ENCODE measurements at regions not wholly inside any gene's neighbourhood (a gene's known extent, or its start where the extent isn't known, plus 50 kb on each side); places are given as distances from the start of the nearest gene placed in this dataset.
"Not testable (repeated sequence)": the region's sequence is repeated elsewhere in the genome, so short reads cannot be mapped to it uniquely, and the experiment has no call there.

DNA sequence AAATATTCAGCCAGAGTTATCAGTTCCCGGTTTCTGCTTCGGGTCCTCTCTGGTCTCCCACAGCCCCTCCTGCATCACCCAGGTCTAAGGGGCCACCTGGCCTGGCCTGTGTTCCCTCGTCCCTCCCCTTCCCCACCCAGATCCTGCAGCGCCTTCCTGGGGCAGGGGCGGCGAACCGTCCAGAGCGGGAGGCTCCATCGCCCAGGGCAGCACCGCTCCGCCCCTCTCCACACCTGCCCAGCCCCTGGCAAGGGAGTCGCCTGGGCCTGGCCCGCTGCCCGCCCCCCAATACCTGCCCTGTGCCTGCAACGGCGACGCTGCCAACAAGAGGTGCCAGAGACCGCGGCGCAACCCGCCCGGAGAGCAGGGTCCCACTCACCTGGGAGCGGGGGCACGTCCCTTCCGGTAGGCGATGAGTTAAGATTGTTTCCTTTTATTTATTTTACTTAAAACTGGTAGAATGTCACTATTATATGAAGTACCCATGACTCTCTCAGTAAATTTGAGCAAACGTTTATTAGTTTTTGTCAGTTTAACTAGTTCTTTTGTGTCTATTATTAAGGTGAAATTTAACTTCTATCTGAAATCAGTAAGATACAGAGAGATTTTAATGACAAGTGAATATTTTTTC lies 1641.1 kb downstream of the SPATA31A7 start:
- not testable (repeated sequence) for DNase-seq (ENCODE audit: low read depth); H3K4me3 ChIP-seq (ENCODE audit: low read depth, low read length)

DNA sequence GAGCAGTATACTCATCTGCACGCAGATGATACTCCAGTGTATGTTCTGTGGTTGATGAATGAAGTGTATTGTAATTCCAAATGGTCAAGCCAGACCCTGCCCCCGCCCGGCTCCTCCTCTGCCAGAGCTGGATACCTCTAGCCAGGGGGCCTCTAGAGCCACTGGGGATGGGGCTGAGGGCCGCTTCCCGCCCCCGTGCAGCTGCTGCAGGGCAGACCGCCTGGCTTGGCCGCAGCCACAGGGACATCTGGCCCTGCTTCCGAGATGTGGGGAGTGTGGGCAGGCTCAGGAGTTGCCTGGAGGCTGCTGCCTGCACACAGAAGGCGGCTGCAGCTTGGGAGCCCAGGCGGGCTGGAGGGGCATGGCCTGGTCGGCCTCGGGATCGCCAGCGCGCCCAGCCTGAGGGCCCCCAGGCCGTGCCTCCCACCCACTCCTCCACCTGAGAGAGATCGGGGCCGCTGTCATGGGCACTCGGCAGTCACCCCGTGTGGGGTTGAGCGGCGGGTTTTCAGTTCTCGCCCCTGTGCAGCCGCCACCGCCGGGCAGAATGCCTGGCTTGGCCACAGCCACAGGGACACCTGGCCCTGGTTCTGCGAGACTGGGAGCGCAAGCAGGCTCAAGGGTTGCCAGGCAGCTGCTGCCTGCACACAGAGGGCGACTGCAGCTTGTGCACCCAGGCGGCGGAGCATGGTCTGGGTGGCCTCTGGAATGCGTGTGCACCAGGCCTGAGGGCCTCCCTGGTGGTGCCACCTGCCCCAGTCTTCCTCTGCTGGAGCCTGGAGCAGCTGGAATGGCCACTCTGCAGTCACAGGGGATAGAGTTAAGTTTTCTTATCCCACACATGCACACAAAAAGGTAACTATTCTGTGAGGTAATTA lies 1643.7 kb downstream of the SPATA31A7 start:
- DNase-seq (ENCODE audit: low read depth): not testable (repeated sequence)

GRCh38 chr9:62837254-62837911 lies 1647.5 kb downstream of the SPATA31A7 start:
- DNase-seq (ENCODE audit: low read depth): not testable (repeated sequence)
- peak overlapping the region; percentile 18 for H3K4me3 ChIP-seq (ENCODE audit: low read depth, low read length)

More for the DNA sequence above, 1643.7 kb downstream of the SPATA31A7 start:
- not testable (repeated sequence) for H3K4me3 ChIP-seq (ENCODE audit: low read depth, low read length)

DNA sequence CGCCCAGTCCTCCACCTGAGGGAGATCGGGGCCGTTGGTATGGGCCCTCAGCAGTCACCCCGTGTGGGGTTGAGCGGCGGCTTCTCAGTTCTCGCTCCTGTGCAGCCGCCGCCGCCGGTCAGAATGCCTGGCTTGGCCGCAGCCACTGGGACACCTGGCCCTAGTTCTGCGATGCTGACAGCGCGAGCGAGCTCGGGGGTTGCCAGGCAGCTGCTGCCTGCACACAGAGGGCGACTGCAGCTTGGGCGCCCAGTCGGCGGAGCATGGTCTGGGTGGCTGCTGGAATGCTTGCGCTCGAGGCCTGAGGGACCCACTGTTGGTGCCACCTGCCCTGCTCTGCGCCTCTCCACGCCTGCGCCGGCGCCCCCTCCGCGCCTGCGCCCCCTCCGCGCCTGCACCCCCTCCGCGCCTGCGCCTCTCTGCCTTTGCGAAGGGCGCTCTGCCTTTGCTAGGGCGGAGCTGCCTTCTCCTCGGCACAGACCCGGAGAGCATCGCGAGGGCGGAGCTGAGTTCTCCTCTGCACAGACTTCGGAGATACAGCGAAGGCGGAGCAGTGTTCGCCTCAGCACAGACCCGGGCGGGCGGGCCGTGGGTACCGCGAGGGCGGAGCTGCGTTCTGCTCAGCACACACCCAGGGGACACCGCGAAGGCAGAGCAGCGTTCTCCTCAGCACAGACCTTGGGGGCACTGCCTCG lies 1648.3 kb downstream of the SPATA31A7 start:
- peak overlapping the region; percentile 44 for H3K4me3 ChIP-seq (ENCODE audit: low read depth, low read length)

DNA sequence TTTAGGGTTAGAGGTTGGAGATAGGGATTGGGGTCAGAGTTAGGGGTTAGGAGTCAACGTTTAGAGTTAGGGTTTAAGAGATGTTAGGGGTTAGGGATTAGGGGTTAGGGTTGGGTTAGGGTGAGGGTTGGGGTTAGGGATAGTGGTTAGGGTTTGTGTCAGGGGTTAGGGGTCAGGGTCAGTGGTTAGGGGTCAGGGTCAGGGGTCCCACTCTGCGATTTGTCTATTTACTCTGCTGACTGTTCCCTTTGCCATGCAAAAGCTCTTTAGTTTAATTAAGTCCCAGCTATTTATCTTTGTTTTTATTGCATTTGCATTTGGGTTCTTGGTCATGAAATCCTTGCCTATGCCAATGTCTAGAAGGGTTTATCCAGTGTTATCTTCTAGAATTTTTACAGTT lies 1649.3 kb downstream of the SPATA31A7 start:
- not testable (repeated sequence) for DNase-seq (ENCODE audit: low read depth); H3K4me3 ChIP-seq (ENCODE audit: low read depth, low read length)

More for the DNA sequence above, 1648.3 kb downstream of the SPATA31A7 start:
- DNase-seq (ENCODE audit: low read depth): not testable (repeated sequence)

- H3K4me3 ChIP-seq (ENCODE audit: low read depth, low read length); DNase-seq (ENCODE audit: low read depth): not testable (repeated sequence)
Observed at GRCh38 chr9:62843145-62843544, 1653.3 kb downstream of the SPATA31A7 start.

- not testable (repeated sequence) for DNase-seq (ENCODE audit: low read depth); H3K4me3 ChIP-seq (ENCODE audit: low read depth, low read length)
Observed at GRCh38 chr9:62843706-62844290, 1654.0 kb downstream of the SPATA31A7 start.

DNA sequence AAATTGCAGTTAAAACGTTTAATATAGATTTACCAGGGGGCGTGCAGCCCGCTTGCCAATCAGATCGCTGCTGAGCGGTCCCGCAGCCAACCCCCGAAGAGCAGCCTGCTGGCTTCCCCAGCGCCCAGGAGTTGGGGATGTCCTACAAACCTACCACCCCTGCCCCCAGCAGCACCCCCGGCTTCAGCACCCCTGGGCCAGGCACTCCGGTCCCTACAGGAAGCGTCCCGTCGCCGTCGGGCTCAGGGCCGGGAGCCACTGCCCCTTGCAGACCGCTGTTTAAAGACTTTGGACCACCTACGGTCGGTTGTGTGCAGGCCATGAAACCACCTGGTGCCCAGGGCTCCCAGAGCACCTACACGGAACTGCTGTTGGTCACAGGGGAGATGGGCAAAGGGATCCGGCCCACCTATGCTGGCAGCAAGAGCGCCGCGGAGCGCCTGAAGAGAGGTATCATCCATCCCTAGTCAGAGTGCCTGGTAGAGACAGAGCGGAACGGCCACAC lies 1654.9 kb downstream of the SPATA31A7 start:
- DNase-seq (ENCODE audit: low read depth); H3K4me3 ChIP-seq (ENCODE audit: low read depth, low read length): not testable (repeated sequence)

DNA sequence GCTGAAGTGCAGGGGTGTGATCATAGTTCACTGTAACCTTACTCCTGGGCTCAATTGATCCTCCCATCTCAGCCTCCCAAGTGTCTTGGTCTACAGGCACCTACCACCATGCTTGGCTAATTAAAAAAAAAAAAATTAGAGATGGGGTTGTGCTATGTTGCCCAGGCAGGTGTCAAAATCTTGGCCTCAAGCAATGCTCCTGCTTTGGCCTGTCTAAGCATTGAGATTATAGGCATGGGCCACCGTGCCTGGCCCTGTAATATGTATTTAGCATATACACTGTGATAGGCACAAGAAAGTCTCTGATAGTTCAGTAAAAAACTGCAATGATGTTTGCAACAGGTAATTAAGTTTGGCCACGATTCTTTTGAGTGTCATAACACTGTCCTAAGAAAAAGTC lies 1658.4 kb downstream of the SPATA31A7 start:
- not testable (repeated sequence) for DNase-seq (ENCODE audit: low read depth); H3K4me3 ChIP-seq (ENCODE audit: low read depth, low read length)

DNA sequence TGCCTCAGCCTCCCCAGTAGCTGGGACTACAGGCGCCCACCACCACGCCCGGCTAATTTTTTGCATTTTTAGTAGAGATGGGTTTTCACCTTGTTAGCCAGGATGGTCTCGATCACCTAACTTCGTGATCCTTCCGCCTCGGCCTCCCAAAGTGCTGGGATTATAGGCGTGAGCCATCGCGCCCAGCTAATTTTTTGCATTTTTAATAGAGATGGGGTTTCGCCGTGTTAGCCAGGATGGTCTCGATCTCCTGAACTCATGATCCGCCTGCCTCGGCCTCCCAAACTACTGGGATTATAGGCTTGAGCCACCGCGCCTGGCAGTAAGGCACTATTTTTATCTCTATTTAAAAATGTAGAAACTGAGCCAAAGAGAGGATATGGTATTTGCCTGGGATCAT lies 1660.2 kb downstream of the SPATA31A7 start:
- H3K4me3 ChIP-seq (ENCODE audit: low read depth, low read length); DNase-seq (ENCODE audit: low read depth): not testable (repeated sequence)

GRCh38 chr9:62857280-62857679 lies 1667.4 kb downstream of the SPATA31A7 start:
- H3K4me3 ChIP-seq (ENCODE audit: low read depth, low read length); DNase-seq (ENCODE audit: low read depth): not testable (repeated sequence)

DNA sequence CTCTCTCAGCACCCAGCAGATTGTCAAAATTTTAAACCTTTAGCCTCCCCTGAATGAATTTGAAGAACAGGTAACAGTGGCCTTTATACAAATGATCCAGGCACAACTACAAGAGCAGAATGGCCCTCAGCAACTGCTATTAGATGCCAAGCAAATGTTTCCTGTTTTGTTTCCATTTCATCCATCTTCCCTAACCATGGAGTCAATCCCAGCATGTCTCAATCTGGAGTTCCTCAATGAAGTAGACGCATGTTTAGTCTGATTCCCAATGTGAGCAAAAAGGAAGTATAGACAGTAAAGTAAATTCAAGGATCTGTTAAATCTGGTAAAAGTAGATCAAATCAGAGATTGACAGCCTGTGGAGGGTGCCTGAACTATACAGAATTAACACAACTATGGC lies 1668.4 kb downstream of the SPATA31A7 start:
- H3K4me3 ChIP-seq (ENCODE audit: low read depth, low read length); DNase-seq (ENCODE audit: low read depth): not testable (repeated sequence)

GRCh38 chr9:62860939-62861860 lies 1671.4 kb downstream of the SPATA31A7 start:
- DNase-seq (ENCODE audit: low read depth): not testable (repeated sequence)

DNA sequence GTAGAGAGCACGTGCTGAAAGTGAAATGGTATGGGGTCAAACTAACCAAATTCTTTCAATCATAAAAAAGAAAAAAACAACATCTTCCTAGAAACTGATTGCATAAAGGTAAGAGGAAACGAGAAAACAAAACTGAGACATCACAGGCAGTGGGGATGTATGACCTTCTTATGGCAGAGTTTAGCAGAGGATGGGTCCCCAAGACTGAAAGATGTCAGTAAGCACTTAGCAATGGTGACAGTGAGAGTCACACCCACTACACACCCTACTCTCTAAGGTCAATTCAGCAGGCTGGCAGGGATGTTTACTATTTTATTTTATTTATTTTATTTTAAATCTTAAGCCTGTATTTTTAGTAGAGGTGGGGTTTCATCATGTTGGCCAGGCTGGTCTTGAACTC lies 1672.3 kb downstream of the SPATA31A7 start:
- not testable (repeated sequence) for H3K4me3 ChIP-seq (ENCODE audit: low read depth, low read length); DNase-seq (ENCODE audit: low read depth)

More at GRCh38 chr9:62860939-62861860, 1671.4 kb downstream of the SPATA31A7 start:
- H3K4me3 ChIP-seq (ENCODE audit: low read depth, low read length): not testable (repeated sequence)

DNA sequence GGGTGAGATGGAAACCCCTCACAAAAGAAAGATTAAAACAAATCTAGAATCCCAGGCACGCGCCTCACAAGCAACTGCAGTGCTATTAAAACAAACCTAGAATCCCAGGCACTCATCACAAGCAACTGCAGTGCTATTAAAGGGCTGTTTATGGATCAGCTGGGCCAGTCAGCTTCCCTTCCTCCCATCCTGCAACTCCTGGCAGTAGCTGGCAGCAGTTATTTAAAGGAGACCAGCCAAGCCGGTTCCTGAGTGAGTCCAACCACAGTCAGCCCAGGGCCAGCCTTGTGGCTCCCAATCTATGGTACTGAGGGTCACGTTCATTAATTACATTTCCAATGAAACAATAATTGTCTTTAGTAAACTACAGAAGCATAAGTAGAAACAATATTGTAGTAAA lies 1673.5 kb downstream of the SPATA31A7 start:
- not testable (repeated sequence) for H3K4me3 ChIP-seq (ENCODE audit: low read depth, low read length); DNase-seq (ENCODE audit: low read depth)

GRCh38 chr9:62863867-62864266 lies 1674.0 kb downstream of the SPATA31A7 start:
- not testable (repeated sequence) for DNase-seq (ENCODE audit: low read depth); H3K4me3 ChIP-seq (ENCODE audit: low read depth, low read length)

DNA sequence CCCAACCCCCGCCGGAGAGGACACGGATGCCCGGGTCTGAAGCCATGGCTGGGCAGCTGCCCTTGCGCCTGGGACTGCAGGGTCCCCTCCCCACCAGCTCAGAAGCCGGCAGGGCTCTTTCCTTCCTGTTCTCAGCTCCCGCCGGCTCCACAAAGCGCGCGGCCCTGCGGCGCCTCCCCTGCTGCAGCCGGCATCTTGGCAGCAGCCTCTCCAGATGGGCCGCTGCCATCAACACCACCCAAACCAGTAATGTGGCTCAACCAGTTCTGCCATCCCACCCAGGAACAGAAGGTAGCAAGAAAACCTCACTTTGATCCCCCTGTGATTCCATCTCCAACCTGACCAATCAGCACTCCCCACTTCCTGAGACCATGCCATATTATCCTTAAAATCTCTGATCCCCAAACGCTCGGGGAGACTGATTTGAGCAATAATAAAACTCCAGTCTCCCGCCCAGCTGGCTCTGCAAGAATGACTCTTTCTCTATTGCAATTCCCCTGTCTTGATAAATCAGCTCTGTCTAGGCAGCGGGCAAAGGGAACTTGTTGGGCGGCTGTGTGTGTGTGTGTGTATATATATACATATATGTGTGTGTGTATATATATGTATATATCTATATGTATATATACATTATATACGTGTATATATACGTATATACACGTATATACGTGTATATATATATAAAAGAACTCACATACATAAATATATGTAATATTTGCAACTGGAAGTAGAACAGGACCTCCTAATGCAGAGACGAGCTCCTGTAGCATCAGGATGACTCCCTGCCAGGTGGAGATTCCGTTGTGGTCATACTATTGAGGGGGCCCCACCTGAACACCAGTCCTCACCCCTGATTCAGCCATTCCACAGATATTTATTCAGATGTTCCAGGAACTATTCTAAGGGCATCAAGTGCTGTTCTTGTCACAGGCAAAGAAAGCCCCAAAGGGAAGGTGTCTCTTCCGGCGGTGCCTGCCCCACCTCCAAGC lies 1674.9 kb downstream of the SPATA31A7 start:
- not testable (repeated sequence) for DNase-seq (ENCODE audit: low read depth)
- H3K4me3 ChIP-seq (ENCODE audit: low read depth, low read length): peak overlapping the region; percentile 34
